ENCODE measurements at regions not wholly inside any gene's neighbourhood (a gene's known extent, or its start where the extent isn't known, plus 50 kb on each side); places are given as distances from the start of the nearest gene placed in this dataset.
A peak's percentile ranks its signal among the peaks of the same experiment; 100 is the strongest.
"Not testable (repeated sequence)": the region's sequence is repeated elsewhere in the genome, so short reads cannot be mapped to it uniquely, and the experiment has no call there.

DNA sequence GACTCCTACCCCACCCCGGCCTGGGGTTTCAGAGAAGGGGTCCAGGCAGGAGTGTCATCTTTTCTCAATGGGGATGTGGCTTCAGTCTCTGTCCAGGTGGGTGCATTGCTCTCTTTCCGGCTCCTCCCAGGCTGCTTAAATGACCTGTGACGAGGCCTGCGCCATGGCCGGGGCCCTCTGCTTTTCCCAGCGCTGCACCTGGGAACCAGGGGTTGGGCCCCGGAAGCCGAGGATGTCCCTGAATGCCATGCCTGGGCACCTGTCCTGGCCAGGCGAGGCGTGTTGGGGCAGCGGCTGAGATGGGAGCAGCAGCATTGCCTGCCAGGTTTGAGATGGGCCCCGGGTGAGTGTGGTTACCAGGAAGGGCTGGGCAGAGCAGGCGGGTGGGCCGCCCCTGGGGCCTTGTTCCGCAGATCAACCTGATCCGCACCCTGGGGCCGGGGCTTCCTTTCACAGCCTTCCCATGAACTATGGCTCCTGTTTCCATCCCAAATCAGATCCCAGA, 147.4 kb downstream of the SEC14L1 start:
- no peak for DNase-seq (ENCODE audit: low read depth in 2 of 2)
- Histone ChIP-seq H4K20me1 (ENCODE audit: control insufficient read depth, extremely low read depth, insufficient read depth, low read length) (no peaks in the 10 kb centered on the region), H3K4me3 (replicated peaks in 1 of 4; ENCODE audit: control extremely low read depth in 1 of 4, insufficient read depth in 1 of 4, low read depth in 3 of 4, low read length in 4 of 4) (no peak overlapping the region), H3K79me2 (ENCODE audit: control insufficient read depth, insufficient read depth, low read length) (peaks cover 3% of the 10 kb centered on the region), H3K27me3 (ENCODE audit: control insufficient read depth, insufficient read depth, low read length) (no peaks in the 10 kb centered on the region), H3K36me3 (ENCODE audit: control insufficient read depth, insufficient read depth, low read length) (no peaks in the 10 kb centered on the region), H3K4me1 (ENCODE audit: control insufficient read depth, extremely low read depth, insufficient read depth, low read length) (peaks cover 17% of the 10 kb centered on the region), H3K27ac (ENCODE audit: insufficient read depth, low read length) (no peak overlapping the region), H3K9me3 (ENCODE audit: control insufficient read depth, insufficient read depth, low read depth, low read length) (no peaks in the 10 kb centered on the region), H3K4me2 (ENCODE audit: extremely low read depth, insufficient read depth, low read length) (no peak overlapping the region), H3K9ac (ENCODE audit: insufficient read depth, low read length) (no peak overlapping the region), H2AFZ (ENCODE audit: low read length) (no peak overlapping the region)
- no peak for TF ChIP-seq CTCF (conservative IDR thresholded peaks at IDR 0.05 in 1 of 2, IDR thresholded peaks at IDR 0.05 in 1 of 2; ENCODE audit: low read depth in 1 of 2, low read length in 2 of 2)
- no peak for TF ChIP-seq EZH2 (IDR thresholded peaks at IDR 0.05; ENCODE audit: low read length, missing control alignments)

GRCh38 chr17:77290759-77291558, 150.2 kb downstream of the SEC14L1 start:
- not testable (repeated sequence) for H3K27me3 ChIP-seq (ENCODE audit: control insufficient read depth, insufficient read depth, low read length); H4K20me1 ChIP-seq (ENCODE audit: control insufficient read depth, extremely low read depth, insufficient read depth, low read length); H3K27ac ChIP-seq (ENCODE audit: insufficient read depth, low read length); H3K79me2 ChIP-seq (ENCODE audit: control insufficient read depth, insufficient read depth, low read length); H3K36me3 ChIP-seq (ENCODE audit: control insufficient read depth, insufficient read depth, low read length); H3K4me3 ChIP-seq (replicated peaks in 1 of 4; ENCODE audit: control extremely low read depth in 1 of 4, insufficient read depth in 1 of 4, low read depth in 3 of 4, low read length in 4 of 4); H2AFZ ChIP-seq (ENCODE audit: low read length); DNase-seq (ENCODE audit: low read depth in 2 of 2); H3K9ac ChIP-seq (ENCODE audit: insufficient read depth, low read length); H3K4me2 ChIP-seq (ENCODE audit: extremely low read depth, insufficient read depth, low read length); H3K9me3 ChIP-seq (ENCODE audit: control insufficient read depth, insufficient read depth, low read depth, low read length)
- peaks cover 12% of the 10 kb centered on the region for H3K4me1 ChIP-seq (ENCODE audit: control insufficient read depth, extremely low read depth, insufficient read depth, low read length)

GRCh38 chr17:77291591-77292386, 151.0 kb downstream of the SEC14L1 start:
- Histone ChIP-seq H3K9ac (ENCODE audit: insufficient read depth, low read length) (no peak overlapping the region), H2AFZ (ENCODE audit: low read length) (no peak overlapping the region), H3K36me3 (ENCODE audit: control insufficient read depth, insufficient read depth, low read length) (no peaks in the 10 kb centered on the region), H3K4me2 (ENCODE audit: extremely low read depth, insufficient read depth, low read length) (no peak overlapping the region), H3K4me1 (ENCODE audit: control insufficient read depth, extremely low read depth, insufficient read depth, low read length) (peaks cover 10% of the 10 kb centered on the region), H3K9me3 (ENCODE audit: control insufficient read depth, insufficient read depth, low read depth, low read length) (no peaks in the 10 kb centered on the region), H4K20me1 (ENCODE audit: control insufficient read depth, extremely low read depth, insufficient read depth, low read length) (no peaks in the 10 kb centered on the region), H3K27ac (ENCODE audit: insufficient read depth, low read length) (no peak overlapping the region), H3K4me3 (replicated peaks in 1 of 4; ENCODE audit: control extremely low read depth in 1 of 4, insufficient read depth in 1 of 4, low read depth in 3 of 4, low read length in 4 of 4) (no peak overlapping the region), H3K79me2 (ENCODE audit: control insufficient read depth, insufficient read depth, low read length) (no peaks in the 10 kb centered on the region), H3K27me3 (ENCODE audit: control insufficient read depth, insufficient read depth, low read length) (peaks cover 3% of the 10 kb centered on the region)
- no peak for TF ChIP-seq CTCF (conservative IDR thresholded peaks at IDR 0.05 in 1 of 2, IDR thresholded peaks at IDR 0.05 in 1 of 2; ENCODE audit: low read depth in 1 of 2, low read length in 2 of 2)
- DNase-seq (ENCODE audit: low read depth in 2 of 2) = peak in 1 of 2 donors; percentile 61
